ENCODE measurements at regions not wholly inside any gene's neighbourhood (a gene's known extent, or its start where the extent isn't known, plus 50 kb on each side); places are given as distances from the start of the nearest gene placed in this dataset.

DNA sequence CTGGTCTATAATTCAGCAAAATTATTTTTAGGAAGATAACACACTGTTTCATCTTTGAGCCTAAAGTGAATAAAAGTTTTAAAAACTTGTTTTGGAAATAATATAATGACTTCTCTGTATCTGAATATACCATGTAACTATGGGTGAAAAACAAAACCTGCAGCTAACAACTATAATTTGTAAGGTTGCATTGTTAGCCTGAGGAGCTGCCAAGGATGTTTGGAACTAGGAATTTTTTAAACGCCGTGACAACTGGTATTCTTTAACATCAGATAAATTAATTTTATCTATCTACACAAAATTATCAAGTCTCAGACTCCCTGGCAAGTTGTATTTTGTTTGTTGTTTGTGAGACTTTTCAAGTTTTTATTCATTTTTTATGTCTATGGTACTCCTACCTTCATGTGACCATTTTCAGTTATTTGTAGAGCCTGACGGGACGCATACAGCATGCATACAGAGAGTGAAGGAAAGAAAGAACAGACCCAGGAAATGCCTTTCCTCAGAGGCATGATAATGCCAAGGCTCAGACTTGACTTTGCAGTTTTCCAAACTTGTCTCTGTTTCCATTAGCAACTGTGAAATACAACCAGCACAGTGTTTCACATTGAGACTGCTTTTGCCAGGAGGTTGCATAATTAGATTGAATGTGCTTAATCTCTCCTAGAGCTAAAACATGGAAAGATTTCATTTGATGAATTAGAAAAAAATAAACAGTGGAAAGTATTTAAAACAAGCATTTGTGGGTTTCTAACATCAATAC, 60.8 kb upstream of the ARHGEF26 start:
- DNase-seq (ENCODE audit: low read depth in 2 of 2): no peak

DNA sequence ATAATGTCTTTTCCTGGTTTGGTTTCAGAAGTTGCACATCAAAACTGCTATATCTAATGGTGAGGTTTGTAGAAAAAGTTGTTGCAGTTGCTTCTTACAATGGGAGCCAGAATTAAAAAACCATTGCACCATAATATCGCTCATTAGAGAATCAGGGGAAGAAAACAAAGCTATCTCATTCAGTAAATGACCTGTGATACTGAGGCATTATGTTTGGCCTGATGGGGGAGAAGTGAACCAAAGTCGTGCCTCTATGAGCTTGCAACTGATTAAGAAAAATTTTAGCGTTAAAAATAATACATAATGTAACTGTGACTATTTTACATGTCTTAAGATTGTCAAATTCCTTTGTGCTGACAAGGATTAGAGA, 60.2 kb upstream of the ARHGEF26 start:
- DNase-seq (ENCODE audit: low read depth in 2 of 2): no peak

DNA sequence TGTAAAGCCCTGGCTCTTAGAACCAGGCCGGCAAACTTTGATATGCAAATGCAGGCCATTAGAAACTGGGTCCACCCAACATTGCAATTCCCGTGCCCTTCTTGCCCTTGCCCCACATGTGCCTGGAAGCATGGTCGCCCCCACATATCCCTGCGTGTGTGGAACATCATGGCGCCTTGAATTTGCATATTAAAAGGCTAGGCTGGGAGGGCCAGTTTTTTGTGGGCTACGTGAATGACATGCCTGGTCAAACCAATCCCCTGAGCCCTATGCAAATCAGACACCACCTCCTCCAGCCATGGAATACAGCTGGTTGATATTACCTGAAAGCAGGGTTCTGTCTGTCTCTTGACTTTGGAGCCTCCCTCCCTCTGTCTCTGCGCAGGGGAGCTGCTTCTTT, 58.7 kb upstream of the ARHGEF26 start:
- no peak for DNase-seq (ENCODE audit: low read depth in 2 of 2)

DNA sequence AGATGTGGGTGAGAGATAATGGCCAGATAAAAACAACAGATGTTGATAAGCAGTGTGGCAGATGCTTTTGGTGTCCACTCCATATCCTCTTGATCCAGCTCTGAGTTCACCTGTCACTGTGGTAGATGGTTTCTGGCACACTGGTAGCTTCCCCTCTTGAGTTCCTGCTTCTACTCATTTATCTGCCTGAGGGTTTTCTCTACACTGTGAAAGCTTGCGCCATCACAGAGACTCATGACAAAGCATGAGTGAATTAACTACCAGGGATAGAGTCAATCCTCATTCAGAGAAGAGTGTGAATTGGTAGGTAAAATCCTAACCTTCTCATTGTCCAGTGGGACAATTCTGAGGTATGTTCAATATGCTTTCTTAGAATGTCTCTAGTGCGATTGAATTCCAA, 50.0 kb upstream of the ARHGEF26 start:
- DNase-seq (ENCODE audit: low read depth in 2 of 2): no peak

Measured in stimulated activated CD8-positive, alpha-beta memory T cell treated with anti-CD3 and anti-CD28 coated beads, Interleukin-15, amount 100 ng/mL, for 48 hours (primary cell).